ENCODE measurements at regions not wholly inside any gene's neighbourhood (a gene's known extent, or its start where the extent isn't known, plus 50 kb on each side); places are given as distances from the start of the nearest gene placed in this dataset.

- WGBS, 2 experiments (ENCODE audit: extremely low coverage in 1 of 2, insufficient coverage in 1 of 2, insufficient read length in 1 of 2, insufficient replicate concordance in 2 of 2, low coverage in 1 of 2, low lambda C conversion rate in 2 of 2, missing lambda C conversion rate in 1 of 2): 100% methylated on average over 1 of the region's 1 CpG; no CpG with 5 or more reads in 1 of the 2 experiments
- no peak overlapping the region for H2BK12ac ChIP-seq (ENCODE audit: low read depth, low read length)
- ChIA-PET CTCF (ENCODE audit: partially characterized antibody) (interaction anchor here (0.6 to 0.8 kb wide), 3 partner anchors 11 to 543 kb away, joined by 3 to 5 read pairs (median 3); no protein-coding TSS in a partner anchor), POLR2A (ENCODE audit: partially characterized antibody) (no interaction called here)
- no peak overlapping the region for H3K9ac ChIP-seq (replicated peaks in 1 of 4; ENCODE audit: extremely low read depth in 1 of 4, low read depth in 3 of 4, low read length in 3 of 4)
- H4K91ac ChIP-seq (replicated peaks; ENCODE audit: insufficient read length, low read length): no peak overlapping the region
- no peak overlapping the region for H3K4me2 ChIP-seq (ENCODE audit: insufficient read depth in 1 of 2, low read depth in 2 of 2, low read length in 2 of 2)
- no peak overlapping the region for H2BK5ac ChIP-seq (ENCODE audit: low read depth, low read length)
- no peak overlapping the region for H2BK120ac ChIP-seq (replicated peaks; ENCODE audit: low read depth, low read length)
- H2BK20ac ChIP-seq (ENCODE audit: low read length): no peak overlapping the region
- no peak overlapping the region for H2AK5ac ChIP-seq (ENCODE audit: low read depth, low read length)
- no peak overlapping the region for H3K27ac ChIP-seq (ENCODE audit: low read depth, low read length)
- H3K23me2 ChIP-seq (ENCODE audit: low read depth, low read length): no peaks in the 10 kb centered on the region
- H3K4me3 ChIP-seq (ENCODE audit: extremely low read depth in 1 of 4, insufficient read depth in 2 of 4, low read depth in 3 of 4, low read length in 4 of 4): no peak overlapping the region
- H2BK15ac ChIP-seq (ENCODE audit: low read length): no peak overlapping the region
- no peak for FAIRE-seq
- no peaks in the 10 kb centered on the region for H3K9me3 ChIP-seq (ENCODE audit: insufficient read depth in 2 of 2, low read depth in 1 of 2, low read length in 1 of 2)
- H2AFZ ChIP-seq (ENCODE audit: low read length): 0 out of 2 replicates have a peak overlapping the region, but pooled peaks have one; percentile 29
- no peaks in the 10 kb centered on the region for H3K79me2 ChIP-seq (ENCODE audit: control insufficient read depth in 1 of 2, insufficient read depth in 2 of 2, low read length in 2 of 2)
- no peak for DNase-seq (ENCODE audit: low read depth in 1 of 2, low spot score in 2 of 2)
- no peaks in the 10 kb centered on the region for H3K79me1 ChIP-seq (ENCODE audit: low read depth, low read length)
- no peaks in the 10 kb centered on the region for H4K20me1 ChIP-seq (replicated peaks in 1 of 2; ENCODE audit: control insufficient read depth in 1 of 2, insufficient read depth in 2 of 2, low read length in 2 of 2)
- H3K18ac ChIP-seq (ENCODE audit: extremely low read depth, low read length): no peak overlapping the region
- H4K8ac ChIP-seq (ENCODE audit: extremely low read depth, insufficient read depth, low read length): no peak overlapping the region
- no peaks in the 10 kb centered on the region for H3K36me3 ChIP-seq (ENCODE audit: control insufficient read depth in 2 of 4, insufficient read depth in 4 of 4, low read length in 3 of 4)
- no peak overlapping the region for H3K14ac ChIP-seq (ENCODE audit: insufficient read length)
- H3K23ac ChIP-seq (ENCODE audit: insufficient read length): no peak overlapping the region
- H3K27me3 ChIP-seq (replicated peaks in 1 of 4; ENCODE audit: control insufficient read depth in 3 of 4, extremely low read depth in 1 of 4, insufficient read depth in 3 of 4, low read length in 3 of 4): no peaks in the 10 kb centered on the region
- no peaks in the 10 kb centered on the region for H3K4me1 ChIP-seq (replicated peaks in 1 of 4; ENCODE audit: control insufficient read depth in 3 of 4, insufficient read depth in 4 of 4, low read length in 3 of 4)
- no peak overlapping the region for H4K5ac ChIP-seq (ENCODE audit: insufficient read length, low read depth, low read length)
- H3K4ac ChIP-seq (replicated peaks; ENCODE audit: insufficient read length, low read depth, low read length): no peak overlapping the region
- H3K56ac ChIP-seq (replicated peaks; ENCODE audit: insufficient read length, low read depth, low read length): no peak overlapping the region
- TF ChIP-seq CBX8 (IDR thresholded peaks at IDR 0.05; ENCODE audit: borderline replicate concordance, low read depth, low read length) (no peak), ATF3 (IDR thresholded peaks at IDR 0.05; ENCODE audit: insufficient read depth, low read depth, low read length) (no peak), POLR2AphosphoS5 (IDR thresholded peaks at IDR 0.05; ENCODE audit: low read depth, low read length) (no peak)
Observed at GRCh38 chr4:114264877-114265291, 285.4 kb upstream of the ARSJ start.

All from H1 (cell line).